Spleen (tissue), 7 donors: ENCODE measurements at regions not wholly inside any gene's neighbourhood (a gene's known extent, or its start where the extent isn't known, plus 50 kb on each side); places are given as distances from the start of the nearest gene placed in this dataset.

Experiments
- CTCF ChIP-seq, 11 experiments: fragments of 200-600 bp in 7 of 11; fragments of 450-650 bp in 4 of 11; sonication (generic) in 4 of 11; IDR thresholded peaks in 8 of 11; conservative IDR thresholded peaks in 3 of 11; 1 replicate in 7 of 11; 2 replicates in 4 of 11; pipeline versions ENCODE4 v1.4.0 to v1.8.0; 2016 to 2021; ENCODE audit warnings: antibody characterized with exemption in 11 of 11, inconsistent platforms in 4 of 11, mild to moderate bottlenecking in 1 of 11
- POLR2A ChIP-seq, 3 donors: fragments of 450-650 bp; IDR thresholded peaks; one replicate each; pipeline ENCODE4 v1.5.1; 2017; ENCODE audit warnings: antibody characterized with exemption in 3 of 3, mild to moderate bottlenecking in 1 of 3
- donor health status: DM: no; HTN: no; CAD: no; lungs with moderate emphysema.
- donor health status: DM: no; HTN: no; CAD: no.
- donor health status: DM: no; HTN: no; CAD: no.

GRCh38 chr1:198864695-198865094, 225.9 kb downstream of the PTPRC start:
- TF ChIP-seq POLR2A (IDR thresholded peaks at IDR 0.05) (no peak), CTCF (IDR thresholded peaks at IDR 0.05 in 8 of 11, conservative IDR thresholded peaks at IDR 0.05 in 3 of 11) (no peak)
